ENCODE measurements at regions not wholly inside any gene's neighbourhood (a gene's known extent, or its start where the extent isn't known, plus 50 kb on each side); places are given as distances from the start of the nearest gene placed in this dataset.

DNA sequence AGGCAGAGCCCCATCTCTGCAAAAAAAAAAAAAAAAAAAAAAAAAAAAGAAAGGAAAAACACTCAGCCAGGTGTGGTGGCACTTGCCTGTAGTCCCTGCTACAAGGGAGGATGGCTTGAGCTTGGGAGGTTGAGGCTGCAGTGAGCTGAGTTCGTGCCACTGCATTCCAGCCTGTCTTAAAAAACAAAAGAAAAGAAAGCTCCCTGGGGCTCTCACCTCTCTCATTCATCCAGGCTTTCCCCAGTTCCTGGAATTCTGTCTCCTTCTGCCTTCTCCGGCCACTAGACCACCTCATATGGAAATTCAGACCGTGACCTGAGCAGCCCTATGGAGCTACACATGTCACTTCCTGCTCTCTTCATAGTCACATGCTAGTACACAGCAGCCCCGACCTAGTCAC is 101.1 kb upstream of the TAB2 start:
- no peak for DNase-seq (ENCODE audit: low spot score)

DNA sequence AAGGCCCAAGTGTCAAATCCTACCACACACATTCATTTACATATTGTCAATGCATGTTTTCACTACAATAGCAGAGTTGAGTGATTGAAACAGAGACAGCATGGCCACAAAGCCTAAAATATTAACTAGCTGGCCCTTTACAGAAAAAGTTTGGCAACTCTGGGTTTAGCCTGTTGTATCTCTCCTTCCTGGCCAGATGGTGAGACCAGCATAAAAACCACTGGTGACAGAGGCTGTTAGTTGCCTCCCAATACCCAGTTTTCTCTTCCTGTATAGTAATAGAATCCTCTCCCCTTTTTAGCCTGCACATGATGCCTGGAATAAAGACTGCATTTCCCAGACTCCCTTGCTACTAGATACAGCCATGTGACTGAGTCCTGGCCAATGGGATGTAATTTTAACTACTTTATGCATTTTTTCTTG is 100.0 kb upstream of the TAB2 start:
- DNase-seq (ENCODE audit: low spot score): no peak

DNA sequence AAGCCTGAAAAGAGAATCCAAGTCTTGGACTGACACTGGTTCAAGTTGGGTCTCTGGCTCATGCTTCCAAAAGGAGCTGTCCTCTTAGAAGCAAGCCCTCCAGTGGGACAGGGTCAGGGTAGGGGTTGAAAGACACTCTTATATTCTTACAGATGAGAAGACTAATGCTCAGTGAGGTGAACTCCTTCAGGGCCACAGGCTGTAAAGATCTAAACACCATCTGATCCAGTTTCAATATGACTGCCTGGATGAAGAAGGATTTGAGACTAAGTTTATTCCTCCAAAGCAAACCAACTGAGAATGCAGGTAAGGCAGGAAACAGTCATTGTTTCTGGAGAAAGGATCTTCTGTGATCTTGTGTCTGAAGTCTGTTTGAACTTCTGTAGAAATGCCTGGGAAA is 99.0 kb upstream of the TAB2 start:
- DNase-seq (ENCODE audit: low spot score): no peak

DNA sequence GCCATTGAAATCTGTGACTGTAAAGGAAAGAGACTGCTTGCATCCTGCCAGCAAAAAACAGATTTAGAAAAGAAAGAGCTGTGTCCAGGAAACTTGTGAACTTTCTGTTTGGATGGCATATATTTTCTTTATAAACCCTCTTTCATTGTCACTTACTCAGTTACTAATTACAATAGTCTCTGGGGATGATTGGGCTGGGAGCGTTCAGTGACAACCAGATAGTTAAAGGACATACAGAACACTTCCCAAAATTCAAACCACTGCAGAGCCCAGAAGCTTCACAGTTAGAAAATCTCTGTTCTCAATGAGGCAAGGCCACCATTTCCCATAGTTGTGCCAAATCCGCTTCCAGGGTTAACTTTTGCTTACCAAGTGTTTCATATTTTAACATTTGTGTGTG is 98.6 kb upstream of the TAB2 start:
- DNase-seq (ENCODE audit: low spot score): no peak

DNA sequence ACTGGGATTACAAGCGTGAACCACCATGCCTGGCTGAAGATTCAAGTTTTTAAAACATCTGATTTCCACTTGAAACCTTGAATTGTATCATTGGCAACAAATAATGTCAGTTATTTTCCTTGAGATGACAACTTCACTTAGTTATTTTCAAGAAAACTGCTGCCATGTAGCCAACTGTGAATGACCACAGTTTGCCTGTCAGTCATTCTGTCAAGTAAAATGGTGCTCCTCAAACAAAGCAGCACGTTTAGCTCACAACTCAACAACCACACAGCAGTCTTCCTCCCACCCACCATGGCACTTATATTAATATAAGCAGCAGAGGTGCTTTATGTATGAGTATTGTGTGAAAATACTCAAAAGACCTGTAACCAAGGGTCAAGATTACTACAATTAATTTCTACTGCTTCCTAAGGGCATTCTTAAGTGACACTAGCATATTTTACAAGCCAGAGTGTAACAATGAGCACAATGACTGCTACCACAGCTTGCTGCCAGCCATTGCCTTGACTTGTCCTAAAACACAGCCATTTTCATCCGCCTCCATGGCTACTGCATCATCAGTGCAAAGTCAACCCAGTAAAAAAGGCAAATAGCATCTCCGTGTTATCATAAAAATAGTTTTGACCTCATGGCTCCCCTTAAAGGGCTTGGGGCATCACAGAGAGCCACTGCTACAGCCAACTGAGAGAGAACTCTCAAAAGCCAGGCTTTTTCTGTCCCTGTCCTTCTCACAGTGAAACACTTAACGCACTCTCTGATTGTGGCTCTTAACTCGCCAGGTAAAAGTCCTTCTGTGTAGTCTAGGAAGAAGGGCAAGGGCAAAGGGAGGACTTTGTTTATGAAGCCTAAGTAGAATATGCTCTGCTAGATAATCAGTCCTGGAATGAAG is 96.4 kb upstream of the TAB2 start:
- DNase-seq (ENCODE audit: low spot score): no peak

DNA sequence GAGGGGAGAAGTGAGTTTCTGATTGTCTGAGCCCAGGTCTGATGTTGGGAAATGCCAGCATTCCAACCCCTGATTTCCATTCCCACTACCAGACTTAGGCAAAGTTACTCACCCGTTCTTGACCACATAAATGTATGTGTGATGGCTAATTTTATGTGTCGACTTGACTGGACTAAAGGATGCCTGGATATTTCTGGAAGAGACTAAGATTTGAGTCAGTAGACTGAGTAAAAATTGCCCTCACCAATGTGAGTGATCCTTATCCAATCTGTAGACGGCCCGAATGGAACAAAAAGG is 95.8 kb upstream of the TAB2 start:
- no peak for DNase-seq (ENCODE audit: low spot score)

DNA sequence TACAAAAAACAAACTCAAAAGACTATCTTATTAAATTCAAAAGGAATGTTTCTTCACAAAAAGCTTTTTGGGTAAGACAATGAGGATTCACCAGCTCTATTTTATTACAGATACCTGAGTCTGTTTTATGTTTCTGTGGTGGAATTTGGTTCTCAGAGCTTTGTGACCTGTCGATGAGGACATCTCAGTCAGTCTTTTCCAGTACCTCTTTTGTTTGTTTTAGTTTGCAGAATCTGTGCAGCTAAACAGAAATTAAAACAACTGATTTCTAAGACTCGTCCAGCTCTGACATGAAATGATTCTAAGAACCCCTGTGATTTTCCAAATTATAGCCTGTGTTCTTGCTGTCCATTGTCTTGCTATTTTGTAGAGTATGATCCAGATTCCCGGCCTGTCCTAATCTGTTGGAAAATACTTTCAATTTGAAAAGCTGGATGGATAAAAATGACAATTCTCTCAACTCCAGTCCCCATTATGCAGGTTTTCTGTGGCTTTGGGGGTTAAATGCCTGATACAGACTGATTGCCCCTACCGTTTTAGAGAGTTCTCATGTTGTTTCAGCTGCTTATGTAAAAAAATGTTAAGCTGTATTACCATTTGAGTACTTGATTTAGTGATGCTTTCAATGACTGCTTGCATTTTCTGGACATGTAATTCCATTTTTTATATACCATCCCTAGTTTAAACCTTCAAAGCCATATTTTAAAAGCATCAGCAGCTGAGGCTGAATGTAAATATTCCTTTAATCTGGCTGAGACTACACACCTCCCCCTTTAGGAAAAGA is 94.2 kb upstream of the TAB2 start:
- DNase-seq (ENCODE audit: low spot score): no peak

DNA sequence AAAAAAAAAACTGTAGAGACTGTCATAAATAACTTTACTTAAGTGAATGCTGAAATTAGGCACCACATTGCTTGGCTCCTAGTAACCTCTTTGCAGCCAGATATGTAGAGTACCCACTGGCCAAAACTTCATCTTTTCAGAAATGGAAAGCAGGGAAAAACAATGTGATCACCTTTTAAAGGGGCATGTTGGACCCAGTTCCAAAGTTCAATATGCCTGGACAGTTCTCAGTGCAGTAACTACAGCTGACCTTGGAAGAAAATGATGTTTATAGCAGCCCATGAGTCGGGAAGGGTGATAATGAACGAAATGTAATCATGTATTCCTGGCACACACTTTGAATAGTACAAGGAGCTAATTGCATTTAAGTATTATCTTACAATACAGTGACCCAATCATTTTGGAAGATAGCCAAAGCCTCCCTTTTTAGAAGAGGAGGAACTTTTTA is 93.6 kb upstream of the TAB2 start:
- DNase-seq (ENCODE audit: low spot score): no peak

DNA sequence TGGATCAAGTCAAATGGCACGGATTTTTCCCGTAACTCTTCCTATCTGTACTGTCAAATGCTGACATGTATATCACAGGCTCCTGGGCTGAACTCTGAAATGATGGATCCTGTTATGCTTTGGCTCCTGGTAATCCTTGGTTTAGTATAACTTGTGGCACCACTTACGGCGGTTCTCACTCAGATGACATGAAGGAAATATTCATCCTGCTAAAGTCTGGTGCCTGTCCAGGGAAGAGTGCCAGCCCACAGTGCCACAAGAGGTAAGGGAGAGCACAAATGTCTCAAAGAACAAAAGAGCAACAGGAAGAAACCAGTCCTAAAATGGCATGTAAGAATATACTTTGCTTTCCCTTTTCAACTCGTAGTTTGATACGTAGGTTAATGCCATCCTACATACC is 93.1 kb upstream of the TAB2 start:
- no peak for DNase-seq (ENCODE audit: low spot score)

DNA sequence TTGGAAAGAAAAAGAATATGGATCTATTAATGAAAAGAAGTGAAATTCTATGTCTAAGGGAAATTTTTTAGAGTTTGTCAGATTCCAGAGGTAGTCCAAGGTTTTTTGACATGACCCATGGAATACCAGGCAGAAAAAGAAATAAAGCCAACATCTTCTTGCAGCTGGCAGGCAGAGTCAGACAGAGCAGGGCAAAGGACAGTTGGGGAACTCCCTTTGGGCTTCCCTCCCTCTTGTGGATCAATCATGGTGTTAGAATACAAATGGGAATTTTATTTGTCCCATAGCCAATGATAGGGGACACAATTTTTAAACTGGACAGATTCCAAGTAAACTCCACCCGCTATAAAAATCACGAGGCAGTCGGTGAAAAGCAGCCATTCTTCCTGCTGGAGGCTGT is 92.1 kb upstream of the TAB2 start:
- no peak for DNase-seq (ENCODE audit: low spot score)

DNA sequence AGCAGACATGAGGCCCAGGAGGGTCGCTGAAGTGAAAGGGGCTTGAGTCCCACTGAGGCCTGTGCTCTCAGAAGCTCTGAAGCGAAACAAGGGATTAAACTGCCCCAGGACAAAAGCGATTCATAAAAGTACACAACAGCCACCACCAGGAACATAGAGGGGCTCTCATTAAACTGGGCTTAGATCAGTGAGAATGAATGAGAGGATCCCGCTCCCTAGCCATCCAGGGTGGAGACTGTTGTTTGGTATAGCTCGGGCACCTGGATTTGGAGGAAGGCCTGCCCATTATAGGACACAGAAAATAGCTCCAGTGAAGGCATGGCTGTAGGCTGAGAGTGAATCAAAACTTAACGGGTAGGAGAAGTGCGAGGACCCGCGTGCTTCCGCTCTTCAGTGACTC is 91.6 kb upstream of the TAB2 start:
- no peak for DNase-seq (ENCODE audit: low spot score)

DNA sequence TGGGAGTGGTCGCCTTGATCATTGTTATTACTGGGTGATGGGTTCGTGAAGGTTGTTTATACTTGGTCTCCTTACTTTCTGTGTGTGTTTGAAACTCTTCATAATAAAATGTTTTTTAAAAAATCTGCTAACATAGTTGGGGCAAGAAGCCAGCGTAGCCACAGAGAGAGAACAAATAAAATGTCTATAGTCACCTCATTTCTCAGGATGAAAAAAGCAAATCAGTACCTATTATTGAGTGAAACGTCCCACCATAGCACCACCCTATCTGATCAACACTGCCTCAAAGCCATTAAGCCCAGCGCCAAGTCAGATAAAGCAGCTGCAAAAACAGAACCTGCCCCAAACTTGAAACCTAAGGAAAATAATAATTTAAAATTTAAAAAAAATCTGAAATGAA is 89.7 kb upstream of the TAB2 start:
- no peak for DNase-seq (ENCODE audit: low spot score)

DNA sequence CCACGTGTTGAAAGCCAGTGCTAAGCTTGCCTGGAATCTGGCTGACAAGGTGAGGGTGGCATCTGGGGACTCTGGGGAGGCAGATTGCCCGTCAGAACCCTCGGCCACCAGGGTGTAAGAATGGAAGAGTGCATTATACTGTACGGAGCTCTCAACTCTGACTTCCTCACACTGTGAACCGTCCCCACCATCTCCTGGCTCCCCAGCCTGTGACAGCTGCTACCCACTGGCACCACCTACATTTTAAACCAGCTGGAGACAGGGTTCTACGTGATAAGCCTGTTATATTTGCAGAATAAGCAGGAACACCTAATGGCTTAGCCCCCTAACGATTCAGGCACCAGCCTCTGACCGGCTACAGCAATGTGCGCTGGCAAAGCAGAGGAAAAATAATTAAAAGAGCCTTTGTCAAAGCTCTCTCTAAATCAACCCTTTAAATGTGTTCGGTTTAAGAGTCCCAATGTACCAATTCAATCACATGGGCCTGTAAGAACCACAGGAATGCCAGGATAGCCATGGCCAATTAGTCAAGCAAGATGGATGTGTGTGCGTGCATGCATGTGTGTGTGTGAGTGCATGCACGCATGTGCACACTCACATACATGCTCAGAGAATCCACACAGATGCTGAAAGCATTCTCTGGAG is 89.1 kb upstream of the TAB2 start:
- no peak for DNase-seq (ENCODE audit: low spot score)

DNA sequence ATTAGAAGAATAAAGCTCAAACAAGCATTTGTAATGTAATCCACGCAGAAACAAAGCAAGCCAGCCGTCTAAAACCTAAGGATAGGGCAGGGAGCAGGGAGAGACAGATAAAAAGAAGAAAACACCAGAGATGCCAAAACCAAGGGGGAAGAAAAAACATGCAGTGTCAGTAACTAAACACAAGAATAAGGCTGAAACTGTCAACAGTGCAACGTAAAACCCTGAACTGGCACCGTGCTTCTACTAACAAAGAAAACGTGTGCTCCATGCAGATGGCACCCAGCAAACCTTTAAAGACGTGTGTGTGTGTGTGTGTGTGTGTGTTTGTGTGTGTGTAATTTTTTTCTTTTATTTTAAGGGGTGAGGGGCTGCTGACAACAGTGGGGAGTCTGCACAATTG is 88.4 kb upstream of the TAB2 start:
- DNase-seq (ENCODE audit: low spot score): no peak

DNA sequence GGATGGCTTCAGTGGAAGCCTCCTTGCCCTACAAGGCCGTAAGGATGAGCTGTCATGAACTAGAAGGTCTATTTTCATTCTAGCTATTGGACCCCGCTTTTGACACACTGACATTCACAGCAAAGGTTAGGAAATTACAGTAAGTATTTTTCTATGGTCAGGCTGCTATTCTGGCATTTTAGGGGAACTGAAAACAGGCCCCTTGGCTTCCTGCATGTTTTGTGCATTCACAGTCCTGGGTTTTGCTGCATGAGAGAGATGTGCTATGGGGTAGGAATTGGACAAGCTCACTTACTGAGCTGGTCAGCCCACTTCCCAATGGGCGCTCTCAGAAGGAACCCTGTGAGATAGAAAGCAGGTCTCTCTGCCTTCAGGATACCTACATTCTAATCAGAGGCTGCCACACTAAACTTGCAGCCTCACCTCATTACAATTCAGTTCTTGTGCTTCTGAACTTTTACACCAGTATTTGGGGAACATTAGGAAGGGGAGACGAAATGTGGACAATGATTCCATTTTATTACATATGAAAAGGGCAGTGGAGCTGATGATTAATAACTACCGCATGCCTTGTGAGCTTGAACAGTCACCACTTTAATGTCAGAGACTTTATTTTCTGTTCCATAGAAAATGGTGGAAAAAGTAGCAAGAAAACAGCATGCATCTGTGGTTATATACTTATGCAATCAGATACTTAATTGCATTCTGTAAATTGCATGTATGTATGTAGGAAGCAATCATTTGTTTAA is 86.6 kb upstream of the TAB2 start:
- no peak for DNase-seq (ENCODE audit: low spot score)

DNA sequence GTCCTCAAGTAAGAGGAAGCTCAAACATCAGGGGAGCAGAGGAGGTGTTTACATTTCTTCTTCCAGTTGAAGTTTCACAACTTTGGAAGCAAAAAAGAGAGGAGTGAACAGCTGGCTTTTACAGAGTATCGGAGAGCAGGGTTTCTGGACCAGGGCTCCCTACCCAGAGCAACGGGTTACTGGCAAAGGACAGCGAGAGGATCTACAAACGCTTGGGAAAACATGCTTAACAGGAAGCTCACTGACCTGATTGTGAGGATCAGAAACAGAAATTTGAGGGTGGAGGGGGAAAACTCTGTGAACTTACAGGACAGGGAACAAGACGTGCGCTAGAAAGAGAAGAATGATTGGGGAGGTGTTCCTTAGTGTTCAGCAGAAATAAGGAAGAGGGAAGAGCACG is 85.7 kb upstream of the TAB2 start:
- no peak for DNase-seq (ENCODE audit: low spot score)

DNA sequence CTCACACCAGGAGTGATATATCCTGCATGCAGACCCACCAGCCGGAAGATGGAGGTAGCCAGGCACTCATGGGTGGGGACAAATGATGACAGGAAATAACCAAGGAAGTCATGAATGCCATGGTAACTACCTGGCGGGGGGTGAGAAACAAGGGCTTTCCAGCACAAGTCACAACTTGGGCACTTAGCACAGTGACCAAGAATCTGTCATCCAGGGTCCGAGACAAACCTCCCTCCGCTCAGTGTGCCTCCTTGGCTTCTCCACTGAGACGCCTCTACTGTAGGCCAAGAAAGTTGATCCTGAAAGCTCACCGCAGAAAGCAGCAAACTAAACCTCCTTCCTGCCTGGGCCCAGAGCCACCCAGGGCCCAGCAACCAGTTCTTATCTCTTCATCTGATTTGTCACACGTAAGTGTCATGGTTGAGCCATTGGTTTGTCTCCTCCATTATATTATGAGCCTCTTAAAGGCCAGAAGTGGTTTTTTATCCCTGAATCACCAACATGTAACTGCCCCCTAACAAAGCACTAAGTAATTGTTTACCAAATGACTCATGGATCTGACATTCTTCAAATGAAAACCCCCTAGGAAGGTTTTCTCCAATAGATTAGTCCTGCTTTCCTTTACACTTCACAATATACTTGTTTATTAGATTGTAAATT is 84.3 kb upstream of the TAB2 start:
- DNase-seq (ENCODE audit: low spot score): no peak

DNA sequence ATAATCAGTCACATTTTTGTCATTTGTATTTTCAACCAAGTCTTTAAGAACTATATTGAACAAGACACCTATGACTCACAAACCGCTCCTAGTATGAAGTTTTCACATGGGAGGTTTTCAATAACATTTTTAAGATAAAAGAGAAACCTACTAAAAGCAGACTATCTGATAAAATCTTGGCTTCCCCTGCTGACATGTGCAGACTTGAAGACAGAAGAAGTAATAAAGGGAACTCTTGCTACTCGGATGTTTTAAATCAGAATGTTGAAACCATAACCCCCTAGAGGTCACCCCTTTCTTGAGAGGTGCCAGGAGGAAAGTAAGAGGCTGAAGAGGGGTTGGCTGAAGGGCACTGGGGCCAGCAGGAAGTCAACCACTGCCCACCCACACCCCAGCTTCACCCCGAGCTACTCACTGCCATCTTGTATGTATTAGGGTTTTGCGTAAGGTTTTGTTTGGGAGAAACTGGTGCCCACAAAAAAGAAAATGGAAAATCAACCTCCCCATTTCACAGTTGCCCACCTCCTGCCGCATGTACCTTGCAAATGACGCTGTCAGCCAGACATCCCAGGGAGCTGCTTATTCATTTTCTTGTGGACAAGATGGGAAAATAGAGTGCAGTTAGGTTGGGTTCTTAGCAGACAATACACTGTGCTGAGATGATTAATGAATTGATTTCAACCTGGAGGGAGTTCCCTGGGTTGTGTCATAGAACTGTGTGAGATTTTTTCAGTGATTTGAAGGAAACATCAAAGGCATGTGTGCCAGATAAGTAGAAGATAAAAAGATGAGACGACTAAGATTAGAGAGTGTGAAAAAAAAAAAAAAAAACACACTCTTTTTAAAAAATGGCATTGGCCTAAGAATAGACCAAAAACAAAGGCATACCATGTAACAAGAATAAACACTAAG is 83.2 kb upstream of the TAB2 start:
- no peak for DNase-seq (ENCODE audit: low spot score)

DNA sequence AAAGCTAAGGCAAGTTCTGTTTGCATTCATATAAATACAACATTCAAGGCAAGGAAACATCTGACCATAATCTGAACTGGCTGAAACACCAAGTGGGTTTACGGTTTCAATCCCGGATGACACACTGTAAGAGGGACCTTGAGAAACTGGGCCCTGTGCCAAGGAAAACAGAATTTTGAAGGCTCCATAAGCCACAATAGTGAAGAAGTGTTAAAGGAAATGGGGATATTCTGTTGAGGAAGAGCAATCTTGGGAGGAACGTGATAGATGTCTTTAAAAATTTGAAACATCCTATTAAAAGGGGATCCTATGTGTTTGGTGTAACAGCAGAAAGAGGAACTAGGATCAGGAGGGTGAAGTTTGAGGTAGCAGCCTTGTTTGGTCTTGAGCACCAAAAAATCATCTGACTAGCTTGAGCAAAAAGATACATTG is 82.4 kb upstream of the TAB2 start:
- DNase-seq (ENCODE audit: low spot score): peak; percentile 51

DNA sequence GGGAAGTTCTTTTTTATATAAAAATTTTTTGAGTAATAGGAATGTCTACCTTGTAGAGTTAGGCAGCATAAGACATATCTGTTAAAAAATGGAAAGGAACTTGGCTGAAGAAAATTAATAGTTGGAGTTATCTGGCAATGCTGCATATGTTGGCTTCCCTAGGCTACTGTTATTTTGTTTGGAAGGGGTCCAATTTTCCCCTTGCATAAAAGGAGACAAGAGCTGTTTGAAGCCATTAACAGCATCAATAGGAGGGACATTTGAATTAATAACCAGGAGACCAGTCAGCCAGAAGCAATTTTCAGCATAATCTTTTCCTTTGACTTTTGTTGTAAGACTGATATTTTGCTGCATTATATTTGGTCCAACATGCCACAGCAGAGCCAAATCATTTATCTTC is 80.9 kb upstream of the TAB2 start:
- DNase-seq (ENCODE audit: low spot score): no peak

DNA sequence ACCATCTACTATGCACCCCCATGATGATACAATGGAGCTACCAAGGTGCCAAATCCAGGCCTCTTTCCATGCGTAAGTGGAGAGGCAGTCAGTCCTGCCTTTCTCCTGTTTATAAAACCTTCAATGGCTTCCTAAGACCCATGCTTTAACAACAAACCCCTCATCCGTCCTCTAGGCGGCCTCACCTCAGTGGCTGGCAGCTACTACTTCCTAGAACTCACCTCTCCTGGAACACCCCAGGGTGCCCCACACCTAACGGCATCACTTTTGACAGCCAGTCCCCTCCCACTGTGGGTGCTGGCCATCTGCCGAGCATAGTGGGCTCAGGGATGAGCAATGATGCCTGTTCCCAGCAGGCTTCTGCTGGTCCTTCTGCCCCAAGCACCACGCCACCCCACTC is 80.0 kb upstream of the TAB2 start:
- DNase-seq (ENCODE audit: low spot score): no peak
